GM19025 (cell line): ENCODE measurements at regions not wholly inside any gene's neighbourhood (a gene's known extent, or its start where the extent isn't known, plus 50 kb on each side); places are given as distances from the start of the nearest gene placed in this dataset.
A peak's percentile ranks its signal among the peaks of the same experiment; 100 is the strongest.
"Not testable (repeated sequence)": the region's sequence is repeated elsewhere in the genome, so short reads cannot be mapped to it uniquely, and the experiment has no call there.

Source experiments
- ATAC-seq: cut with Tn5 transposase; IDR thresholded peaks from one replicate; pipeline ENCODE4 v1.9.1; 2021; ENCODE audit warnings: mild to moderate bottlenecking, low read depth, moderate library complexity; ENCODE audit not compliant: unreplicated experiment

- not testable (repeated sequence) for ATAC-seq
Measured at GRCh38 chr14:105688664-105689221, 162.4 kb downstream of the TMEM121 start.

GRCh38 chr14:105689722-105690121 is 163.3 kb downstream of the TMEM121 start:
- no peak for ATAC-seq

- no peak for ATAC-seq
Measured at GRCh38 chr14:105690671-105691070, 164.3 kb downstream of the TMEM121 start.

- not testable (repeated sequence) for ATAC-seq
Measured at GRCh38 chr14:105691321-105692109, 165.1 kb downstream of the TMEM121 start.

- ATAC-seq, result not testable (repeated sequence)
Measured at GRCh38 chr14:105692110-105692685, 165.8 kb downstream of the TMEM121 start.

GRCh38 chr14:105694961-105695360 is 168.6 kb downstream of the TMEM121 start:
- ATAC-seq, result no peak

- peak; percentile 58 for ATAC-seq
Measured at GRCh38 chr14:105696388-105696787, 170.0 kb downstream of the TMEM121 start.

- not testable (repeated sequence) for ATAC-seq
Measured at GRCh38 chr14:105697414-105697813, 171.0 kb downstream of the TMEM121 start.

GRCh38 chr14:105697955-105698354 is 171.6 kb downstream of the TMEM121 start:
- ATAC-seq, result not testable (repeated sequence)

- ATAC-seq, result not testable (repeated sequence)
Measured at GRCh38 chr14:105698940-105699556, 172.7 kb downstream of the TMEM121 start.

- not testable (repeated sequence) for ATAC-seq
Measured at GRCh38 chr14:105699706-105700105, 173.3 kb downstream of the TMEM121 start.

GRCh38 chr14:105700146-105700545 is 173.8 kb downstream of the TMEM121 start:
- not testable (repeated sequence) for ATAC-seq

GRCh38 chr14:105700622-105701288 is 174.4 kb downstream of the TMEM121 start:
- peak; percentile 44 for ATAC-seq

GRCh38 chr14:105701456-105702274 is 175.3 kb downstream of the TMEM121 start:
- ATAC-seq, result no peak

GRCh38 chr14:105702275-105702817 is 176.0 kb downstream of the TMEM121 start:
- ATAC-seq, result no peak

- ATAC-seq, result not testable (repeated sequence)
Measured at GRCh38 chr14:105703044-105703665, 176.8 kb downstream of the TMEM121 start.

GRCh38 chr14:105704091-105704490 is 177.7 kb downstream of the TMEM121 start:
- ATAC-seq, result not testable (repeated sequence)

GRCh38 chr14:105704492-105704891 is 178.1 kb downstream of the TMEM121 start:
- ATAC-seq, result not testable (repeated sequence)

GRCh38 chr14:105705512-105705861 is 179.1 kb downstream of the TMEM121 start:
- ATAC-seq, result not testable (repeated sequence)
